ENCODE measurements at regions not wholly inside any gene's neighbourhood (a gene's known extent, or its start where the extent isn't known, plus 50 kb on each side); places are given as distances from the start of the nearest gene placed in this dataset.

GRCh38 chr3:191070201-191070600 is 128.8 kb upstream of the OSTN start:
- H3K79me2 ChIP-seq: no peaks in the 10 kb centered on the region
- H3K27ac ChIP-seq: no peak overlapping the region
- no peak overlapping the region for H2AFZ ChIP-seq
- H3K36me3 ChIP-seq (ENCODE audit: control insufficient read depth, insufficient read depth, low read length): no peaks in the 10 kb centered on the region
- no peak overlapping the region for H3K4me3 ChIP-seq (ENCODE audit: low read depth, low read length)
- no peaks in the 10 kb centered on the region for H3K27me3 ChIP-seq (ENCODE audit: control insufficient read depth, insufficient read depth, low read length)
- H3K4me1 ChIP-seq: no peaks in the 10 kb centered on the region
- no peak for TF ChIP-seq CTCF (IDR thresholded peaks at IDR 0.05)
- H3K4me2 ChIP-seq (ENCODE audit: low read length): no peak overlapping the region
- H3K9ac ChIP-seq: no peak overlapping the region
- no peaks in the 10 kb centered on the region for H3K9me3 ChIP-seq (ENCODE audit: control insufficient read depth, low read length)

GRCh38 chr3:191068946-191069813 is 129.9 kb upstream of the OSTN start:
- no peak overlapping the region for H3K27ac ChIP-seq
- H3K4me2 ChIP-seq (ENCODE audit: low read length): no peak overlapping the region
- no peaks in the 10 kb centered on the region for H3K4me1 ChIP-seq
- H2AFZ ChIP-seq: no peak overlapping the region
- no peaks in the 10 kb centered on the region for H3K27me3 ChIP-seq (ENCODE audit: control insufficient read depth, insufficient read depth, low read length)
- no peaks in the 10 kb centered on the region for H3K9me3 ChIP-seq (ENCODE audit: control insufficient read depth, low read length)
- no peak overlapping the region for H3K9ac ChIP-seq
- no peak overlapping the region for H3K4me3 ChIP-seq (ENCODE audit: low read depth, low read length)
- no peaks in the 10 kb centered on the region for H3K79me2 ChIP-seq
- no peaks in the 10 kb centered on the region for H3K36me3 ChIP-seq (ENCODE audit: control insufficient read depth, insufficient read depth, low read length)
- TF ChIP-seq CTCF (IDR thresholded peaks at IDR 0.05): no peak

- H3K4me1 ChIP-seq: no peaks in the 10 kb centered on the region
- H3K9ac ChIP-seq: no peak overlapping the region
- H3K9me3 ChIP-seq (ENCODE audit: control insufficient read depth, low read length): no peaks in the 10 kb centered on the region
- no peaks in the 10 kb centered on the region for H3K79me2 ChIP-seq
- H3K4me3 ChIP-seq (ENCODE audit: low read depth, low read length): no peak overlapping the region
- H3K27ac ChIP-seq: no peak overlapping the region
- H3K4me2 ChIP-seq (ENCODE audit: low read length): no peak overlapping the region
- no peaks in the 10 kb centered on the region for H3K27me3 ChIP-seq (ENCODE audit: control insufficient read depth, insufficient read depth, low read length)
- no peak for TF ChIP-seq CTCF (IDR thresholded peaks at IDR 0.05)
- no peaks in the 10 kb centered on the region for H3K36me3 ChIP-seq (ENCODE audit: control insufficient read depth, insufficient read depth, low read length)
- H2AFZ ChIP-seq: no peak overlapping the region
These were observed 132.4 kb upstream of the OSTN start for GRCh38 chr3:191066669-191067068.

GRCh38 chr3:191065181-191065805 is 133.7 kb upstream of the OSTN start:
- Histone ChIP-seq H3K4me3 (ENCODE audit: low read depth, low read length) (no peak overlapping the region), H3K79me2 (no peaks in the 10 kb centered on the region), H3K27me3 (ENCODE audit: control insufficient read depth, insufficient read depth, low read length) (no peaks in the 10 kb centered on the region), H3K4me1 (no peaks in the 10 kb centered on the region), H3K4me2 (ENCODE audit: low read length) (no peak overlapping the region), H3K9me3 (ENCODE audit: control insufficient read depth, low read length) (no peaks in the 10 kb centered on the region), H3K27ac (no peak overlapping the region), H3K36me3 (ENCODE audit: control insufficient read depth, insufficient read depth, low read length) (no peaks in the 10 kb centered on the region), H3K9ac (no peak overlapping the region), H2AFZ (no peak overlapping the region)
- TF ChIP-seq CTCF (IDR thresholded peaks at IDR 0.05): no peak

Data from parathyroid adenoma (tissue), 2 donors.